HG03571 (cell line): ENCODE measurements at regions not wholly inside any gene's neighbourhood (a gene's known extent, or its start where the extent isn't known, plus 50 kb on each side); places are given as distances from the start of the nearest gene placed in this dataset.

Experiments
- ATAC-seq: cut with Tn5 transposase; IDR thresholded peaks from one replicate; pipeline ENCODE4 v1.9.1; 2021; ENCODE audit not compliant: unreplicated experiment

DNA sequence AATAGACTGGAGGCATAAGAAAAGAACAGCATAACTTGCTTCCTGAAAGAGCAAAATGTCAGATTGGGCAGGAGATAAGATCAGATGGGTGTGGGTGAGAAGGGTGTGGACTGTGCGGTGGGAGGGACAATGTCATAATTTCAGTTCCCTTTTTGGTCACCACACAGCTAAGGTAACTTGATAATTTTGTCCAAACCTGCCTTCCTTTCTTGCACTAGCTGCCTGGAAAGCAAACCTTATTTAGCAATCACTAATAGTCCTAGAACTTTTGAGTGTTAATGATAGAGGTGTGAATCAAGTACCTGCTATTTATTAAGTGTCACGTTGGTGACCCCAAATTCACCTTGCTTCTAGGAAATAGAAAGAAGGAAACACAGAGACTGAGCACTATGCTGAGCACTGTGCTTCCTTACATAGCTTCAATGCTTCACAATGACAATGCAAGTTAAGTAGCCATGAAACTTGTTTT lies 72.4 kb upstream of the SP4 start:
- peak; percentile 83 for ATAC-seq

DNA sequence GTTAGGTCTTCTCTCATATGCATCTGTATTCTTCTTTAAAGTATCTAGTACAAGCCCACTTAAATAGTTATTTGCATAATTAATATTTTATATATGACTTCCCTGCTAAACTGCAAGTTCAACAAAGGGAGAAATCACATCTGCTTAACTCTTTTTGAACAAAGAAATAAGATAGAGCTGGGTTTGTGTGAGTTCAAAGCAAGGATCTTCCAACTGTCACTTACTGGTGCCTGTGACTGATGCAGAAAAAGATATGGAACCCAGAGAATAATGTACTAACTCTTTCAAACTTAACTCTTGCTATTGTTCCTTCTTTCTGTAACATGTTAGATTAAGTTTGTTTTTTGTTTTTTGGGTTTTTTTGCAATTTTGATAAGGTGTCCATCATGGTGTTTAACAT lies 71.3 kb upstream of the SP4 start:
- ATAC-seq = no peak

DNA sequence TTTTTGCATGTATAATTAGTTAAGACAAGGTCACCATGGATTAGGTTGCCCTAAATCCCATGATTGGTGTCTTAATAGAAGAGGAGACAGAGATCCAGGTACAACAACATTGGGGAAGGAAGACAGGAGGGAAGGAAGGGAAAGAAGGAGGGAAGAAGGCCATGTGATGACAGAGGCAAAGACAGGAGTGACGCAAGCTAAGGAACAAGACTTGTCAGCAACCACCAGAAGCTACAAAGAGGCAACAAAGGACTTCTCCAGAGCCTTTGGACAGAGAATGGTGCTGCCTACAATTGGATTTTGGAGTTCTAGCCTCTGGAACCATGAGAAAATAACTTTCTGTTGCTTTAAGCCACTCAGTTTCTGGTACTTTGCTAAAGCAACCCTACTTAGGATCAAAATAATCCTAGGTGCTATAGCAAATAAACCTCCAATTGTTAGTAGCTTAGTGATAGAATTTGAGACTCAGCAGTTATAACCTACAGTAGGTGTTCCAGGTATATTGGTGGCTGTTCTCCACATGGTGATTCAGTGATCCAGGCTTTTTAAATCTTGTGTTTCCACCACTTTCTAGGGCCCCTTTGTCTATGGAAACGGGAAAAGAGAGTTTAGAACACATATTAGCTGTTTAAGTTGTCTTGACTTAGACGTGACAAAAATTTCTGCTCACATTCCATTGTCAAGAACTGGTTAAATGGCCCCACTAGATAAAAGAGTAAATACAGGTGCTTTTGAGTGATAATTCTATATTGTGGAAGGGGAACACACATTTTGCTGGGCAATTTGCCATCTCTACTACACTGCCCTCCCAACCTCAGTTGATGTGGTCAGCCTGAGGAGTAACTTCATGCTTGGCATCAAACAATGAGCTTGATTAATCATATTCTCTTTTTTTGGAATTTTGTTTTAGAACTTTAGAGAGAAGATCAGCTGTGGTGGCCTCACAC lies 70.5 kb upstream of the SP4 start:
- no peak for ATAC-seq

DNA sequence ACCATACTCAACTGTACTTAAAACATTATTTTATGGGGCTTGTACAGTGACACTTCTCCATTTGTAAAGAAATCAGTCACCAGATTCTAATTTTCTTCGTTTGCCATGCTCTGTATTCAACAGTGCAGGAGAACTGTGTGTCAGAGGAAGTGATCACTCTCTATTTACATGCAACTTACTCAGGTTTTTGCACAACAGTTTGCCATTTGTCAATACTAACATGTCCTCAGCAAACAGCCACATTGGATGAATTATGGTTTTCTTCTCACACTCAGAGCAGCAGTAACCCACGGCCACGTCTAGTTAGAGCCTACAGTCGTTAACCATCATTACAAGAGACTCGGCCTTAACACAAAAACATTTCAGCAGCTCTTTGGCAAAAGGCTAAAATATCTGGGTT lies 69.2 kb upstream of the SP4 start:
- no peak for ATAC-seq

DNA sequence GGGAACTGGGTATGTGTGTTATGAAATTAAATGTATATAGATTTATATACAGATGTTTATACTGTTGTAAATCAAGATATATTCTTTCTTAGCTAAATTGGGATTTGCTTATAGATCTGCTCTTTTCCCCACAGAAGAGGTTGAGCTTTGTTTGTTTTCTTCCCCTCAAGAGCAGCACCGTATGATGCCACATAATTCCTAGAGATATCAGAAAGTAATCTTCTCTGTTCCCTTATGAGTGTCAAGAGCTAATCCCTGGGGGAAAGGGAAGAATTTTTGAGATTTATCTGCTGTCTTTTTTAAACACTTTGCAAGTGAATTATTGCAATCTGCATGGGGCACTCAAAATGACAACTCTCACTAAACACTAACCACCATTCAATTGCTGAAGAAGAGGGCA lies 68.7 kb upstream of the SP4 start:
- ATAC-seq = no peak

DNA sequence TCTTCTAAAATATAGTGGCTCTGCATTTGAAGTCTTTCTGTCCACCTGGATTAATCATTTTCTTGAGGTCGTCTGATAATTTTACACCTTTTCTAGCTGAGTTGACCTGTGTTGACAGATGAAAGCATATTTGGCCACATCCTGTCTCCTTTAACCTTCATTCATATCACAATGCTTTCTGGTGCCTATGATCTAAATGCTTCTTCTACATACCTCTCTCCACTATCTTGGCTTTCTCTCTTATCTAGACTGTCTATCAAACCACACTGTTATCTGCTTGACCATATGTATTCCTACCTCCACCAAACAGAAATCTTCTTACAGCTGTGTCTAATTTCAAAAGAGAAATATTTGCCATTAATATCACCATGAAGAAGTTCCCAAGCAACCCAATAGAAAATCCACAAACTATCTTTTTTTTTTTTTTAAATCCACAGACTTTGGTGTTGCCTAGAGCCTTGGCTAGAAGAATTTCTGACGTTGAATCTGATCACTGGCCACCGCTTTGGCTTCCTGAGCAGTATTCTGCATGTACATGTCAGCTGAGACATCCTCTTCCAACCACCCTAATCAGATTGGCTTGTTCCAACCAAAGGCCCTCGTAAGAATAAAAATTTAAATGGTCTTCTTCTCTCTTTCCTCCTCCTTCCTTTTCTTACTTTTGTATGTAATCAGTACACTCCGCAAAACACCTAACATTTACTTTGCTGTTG lies 66.3 kb upstream of the SP4 start:
- ATAC-seq = peak; percentile 54

DNA sequence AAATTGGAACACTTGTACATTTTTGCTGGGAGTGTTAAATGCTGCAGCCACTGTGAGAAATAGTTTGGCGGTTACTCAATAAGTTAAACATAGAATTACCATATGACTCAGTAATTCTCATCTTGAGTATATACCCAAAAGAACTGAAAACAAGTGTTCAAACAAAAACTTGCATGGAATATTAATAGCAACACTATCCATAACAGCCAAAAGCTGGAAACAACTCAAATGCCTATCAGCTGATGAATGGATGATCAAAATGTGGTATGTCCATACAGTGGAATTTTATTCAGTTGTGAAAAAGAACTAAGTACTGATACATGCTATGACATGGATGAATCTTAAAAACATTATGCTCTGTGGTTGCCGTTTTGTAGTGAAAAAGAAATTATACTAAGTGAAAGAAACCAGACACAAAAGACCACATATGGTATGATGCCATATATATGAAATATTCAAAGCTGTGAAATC lies 63.0 kb upstream of the SP4 start:
- peak; percentile 58 for ATAC-seq

DNA sequence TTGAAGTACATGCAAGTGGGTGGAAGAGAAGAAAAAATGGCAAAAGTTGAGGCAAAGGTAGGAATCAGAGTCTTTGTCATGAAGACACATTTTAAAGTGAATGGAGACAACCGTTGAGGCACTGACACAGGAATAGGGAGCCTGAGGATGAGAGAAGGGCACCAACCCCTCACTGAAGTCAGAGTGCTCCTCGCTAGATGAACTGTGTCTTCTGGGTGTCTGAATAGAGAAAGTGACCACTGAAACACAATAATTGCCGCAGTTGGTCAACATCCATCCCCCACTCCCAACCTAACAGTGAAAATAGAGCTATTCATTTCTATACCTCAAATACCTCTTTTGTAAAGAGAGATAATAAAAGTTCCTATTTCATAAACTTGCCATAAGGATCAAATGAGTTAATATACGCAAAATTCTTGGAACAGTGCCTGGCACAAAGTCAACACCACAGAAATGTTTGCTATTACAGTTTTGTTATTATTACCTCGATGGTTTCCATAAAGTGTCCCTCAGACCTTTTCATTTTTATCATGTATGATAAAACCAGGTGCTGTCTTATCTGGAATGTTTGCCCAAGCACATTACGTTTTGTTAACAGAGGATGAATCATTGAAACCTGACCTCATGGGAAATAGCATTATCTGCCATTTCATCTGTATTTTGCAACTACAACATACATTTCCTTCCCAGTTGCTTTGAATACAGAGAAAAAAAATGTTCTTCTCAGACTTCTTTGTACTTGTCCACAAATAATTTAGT lies 61.8 kb upstream of the SP4 start:
- ATAC-seq = no peak

DNA sequence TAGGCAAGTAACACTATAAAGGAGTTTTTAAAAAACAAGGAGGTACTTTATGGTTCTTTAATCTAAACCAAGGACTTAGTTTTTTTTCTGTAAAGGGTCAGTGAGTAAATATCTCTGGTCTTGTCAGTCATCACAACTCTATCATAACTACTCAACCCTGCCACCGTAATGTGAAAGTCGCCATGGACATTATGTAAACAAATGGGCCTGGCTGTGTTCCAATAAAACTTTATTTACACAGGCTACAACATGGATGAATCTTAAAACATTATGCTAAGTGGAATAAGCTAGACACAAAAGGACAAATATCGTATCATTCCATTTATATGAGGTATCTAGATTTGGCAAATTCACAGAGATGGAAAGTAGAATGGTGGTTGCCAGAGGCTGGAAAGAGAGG lies 60.8 kb upstream of the SP4 start:
- no peak for ATAC-seq

DNA sequence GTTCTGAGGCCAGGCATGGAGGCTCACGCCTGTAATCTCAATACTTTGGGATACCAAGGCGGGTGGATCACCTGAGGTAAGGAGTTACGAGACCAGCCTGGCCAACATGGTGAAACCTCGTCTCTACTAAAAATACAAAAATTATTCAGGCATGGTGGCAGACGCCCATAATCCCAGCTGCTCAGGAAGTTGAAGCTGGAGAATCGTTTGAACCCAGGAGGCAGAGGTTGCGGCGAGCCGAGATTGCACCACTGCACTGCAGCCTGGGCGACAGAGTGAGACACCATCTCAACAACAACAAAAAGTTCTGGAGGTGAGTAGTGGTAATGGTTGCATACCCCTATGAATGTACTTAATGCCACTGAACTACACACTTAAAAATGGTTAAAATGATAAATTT lies 60.3 kb upstream of the SP4 start:
- ATAC-seq = no peak

DNA sequence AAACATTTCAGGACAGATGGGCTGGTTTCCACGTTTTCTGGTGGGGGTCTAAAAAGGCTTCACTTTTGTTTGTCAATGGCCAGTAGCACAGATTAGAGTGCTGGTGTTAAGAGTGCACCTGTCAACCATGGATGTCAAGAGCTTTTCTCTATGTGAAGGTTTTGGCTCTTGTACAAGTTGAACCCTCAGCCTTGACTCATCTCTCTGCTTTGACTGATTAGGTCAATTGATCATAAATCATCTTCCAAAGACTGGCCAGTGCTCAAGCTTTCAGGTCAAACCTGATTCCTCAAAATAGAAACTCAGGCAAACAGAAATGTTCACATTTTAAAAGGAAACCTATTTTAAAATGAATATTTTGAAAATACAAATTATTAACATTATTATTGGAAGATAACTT lies 59.6 kb upstream of the SP4 start:
- no peak for ATAC-seq

DNA sequence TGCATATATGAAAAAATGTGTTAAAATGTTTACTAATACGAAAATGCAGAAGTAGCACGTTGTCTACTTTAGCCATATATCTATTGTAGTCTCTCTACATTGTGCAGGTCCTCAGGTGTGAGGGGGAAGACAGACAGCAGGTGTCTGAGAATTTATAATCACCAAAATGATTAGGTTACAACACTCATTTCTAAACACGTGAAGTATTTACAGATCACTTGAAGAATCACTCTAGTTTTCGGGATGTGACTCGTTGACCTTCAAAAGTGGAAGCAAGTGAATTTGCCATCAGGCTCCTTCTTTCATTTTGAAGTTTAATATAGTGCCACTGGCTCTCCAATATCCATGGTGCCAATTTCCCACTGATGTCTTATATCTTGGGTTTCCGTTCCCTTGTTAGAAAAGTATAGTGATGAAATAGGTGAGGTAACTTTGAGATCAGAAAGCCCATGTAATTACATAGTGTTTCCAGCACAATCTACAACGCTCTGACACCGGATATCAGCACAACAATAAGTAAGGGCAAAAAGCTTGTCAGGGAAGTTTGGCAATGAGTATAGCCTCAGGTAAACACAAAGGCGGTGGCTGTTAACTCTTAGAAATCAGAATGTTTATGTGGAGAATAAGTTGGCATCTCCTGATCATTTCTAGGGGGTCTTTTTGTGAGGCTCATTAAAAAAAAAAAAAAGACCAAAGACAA lies 57.5 kb upstream of the SP4 start:
- no peak for ATAC-seq

DNA sequence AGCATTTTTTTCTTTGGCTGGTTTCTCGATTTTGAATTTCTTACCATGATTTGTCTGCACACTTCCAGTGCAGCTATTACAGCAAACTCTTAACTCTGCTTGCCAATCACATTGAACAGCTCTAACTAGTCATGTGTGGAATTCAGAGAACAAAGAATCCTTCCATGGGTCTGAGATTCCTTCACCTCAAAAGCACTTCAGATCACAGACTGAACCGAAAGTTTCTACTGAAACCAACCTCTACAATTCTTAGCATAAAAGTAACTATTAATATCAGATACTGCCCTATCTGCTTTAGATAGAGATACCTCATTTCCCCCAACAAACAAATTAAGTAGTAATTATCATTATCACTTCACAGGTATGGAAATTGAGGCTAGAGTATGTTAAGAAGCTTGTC lies 56.5 kb upstream of the SP4 start:
- peak; percentile 49 for ATAC-seq

DNA sequence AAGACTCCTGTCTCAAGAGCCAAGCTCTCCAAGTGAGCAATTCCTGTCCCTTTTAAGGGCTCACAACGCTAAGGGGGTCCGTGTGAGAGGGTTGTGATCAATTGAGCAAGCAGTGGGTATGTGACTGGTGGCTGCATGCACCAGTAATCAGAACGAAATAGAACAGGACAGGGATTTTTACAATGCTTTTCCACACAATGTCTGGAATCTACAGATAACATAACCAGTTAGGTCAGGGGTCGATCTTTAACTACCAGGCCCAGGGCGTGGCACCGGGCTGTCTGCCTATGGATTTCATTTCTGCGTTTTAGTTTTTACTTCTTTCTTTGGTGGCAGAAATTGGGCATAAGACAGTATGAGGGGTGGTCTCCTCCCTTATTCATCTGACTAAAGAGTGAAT lies 54.9 kb upstream of the SP4 start:
- ATAC-seq = no peak

DNA sequence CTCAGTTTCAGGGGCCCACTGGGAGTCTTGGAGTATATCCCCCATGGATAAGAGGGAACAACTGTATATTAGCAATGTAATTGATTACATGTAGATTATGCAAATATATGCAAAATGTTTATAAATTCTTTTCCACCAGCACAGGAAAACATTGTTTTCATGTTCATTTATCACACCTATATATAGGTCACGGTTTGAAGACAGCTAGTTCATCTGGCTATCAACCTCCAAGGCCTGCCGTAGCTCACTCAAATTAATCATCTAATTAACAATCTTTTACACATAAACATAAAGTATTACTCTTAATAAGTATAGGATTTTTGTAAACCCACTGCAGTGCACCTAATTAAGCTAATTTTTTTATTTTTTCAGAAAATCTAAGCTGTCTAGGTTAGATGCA lies 53.7 kb upstream of the SP4 start:
- ATAC-seq = no peak

DNA sequence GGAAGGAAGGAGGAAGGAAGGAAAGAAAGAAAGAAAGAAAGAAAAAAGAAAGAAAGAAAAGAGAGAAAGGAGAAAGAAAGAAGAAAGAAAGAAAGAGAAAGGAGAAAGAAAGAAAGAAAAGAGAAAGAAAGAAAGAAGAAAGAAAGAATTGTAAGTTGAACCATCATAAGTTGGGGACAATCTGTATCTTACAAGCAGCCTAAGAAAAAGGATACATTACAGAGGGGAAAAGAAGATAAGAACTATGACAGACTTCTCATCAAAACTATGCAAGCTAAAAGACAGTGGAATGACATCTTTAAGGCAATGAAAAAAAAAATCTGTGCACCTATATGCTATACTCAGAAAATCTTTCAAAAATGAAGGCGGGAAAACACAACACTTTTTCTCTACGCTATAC lies 50.3 kb upstream of the SP4 start:
- ATAC-seq = no peak
